Activated T-cell treated with anti-CD3 and anti-CD28 coated beads, Interleukin-2, amount 50 U/mL, for 72 hours (primary cell): ENCODE measurements at regions not wholly inside any gene's neighbourhood (a gene's known extent, or its start where the extent isn't known, plus 50 kb on each side); places are given as distances from the start of the nearest gene placed in this dataset.
A peak's percentile ranks its signal among the peaks of the same experiment; 100 is the strongest.

ENCODE experiments used
- ATAC-seq, 2 donors: fragments of 150-1000 bp; cut with Tn5 transposase; replicated peaks in 1 of 2; 2 replicates each; pipeline ENCODE4 v1.10.0; 2021; ENCODE audit warnings: moderate library complexity in 2 of 2, mild to moderate bottlenecking in 1 of 2
- DNase-seq, 2 donors: peaks; one replicate each; pipeline ENCODE4 v3.0.0; 2021 to 2022; ENCODE audit warnings: mixed read lengths in 1 of 2
- H3K27ac Mint-ChIP-seq: one replicate; pipeline ENCODE4 v1.8.0; 2022; ENCODE audit warnings: mild to moderate bottlenecking, moderate library complexity, mixed read lengths
- H3K27me3 Mint-ChIP-seq: one replicate; pipeline ENCODE4 v1.8.0; 2022; ENCODE audit warnings: low read depth, mixed read lengths
- H3K36me3 Mint-ChIP-seq, 2 donors: one replicate each; pipeline ENCODE4 v1.8.0; 2022; ENCODE audit warnings: mixed read lengths in 2 of 2, mild to moderate bottlenecking in 1 of 2; ENCODE audit not compliant: insufficient read depth in 2 of 2
- H3K4me1 Mint-ChIP-seq: one replicate; pipeline ENCODE4 v1.8.0; 2022; ENCODE audit warnings: low read depth, mixed read lengths
- H3K4me3 Mint-ChIP-seq, 2 donors: one replicate each; pipeline ENCODE4 v1.8.0; 2022; ENCODE audit warnings: mild to moderate bottlenecking in 2 of 2, mixed read lengths in 2 of 2, moderate library complexity in 2 of 2
- H3K9me3 Mint-ChIP-seq, 2 donors: one replicate each; pipeline ENCODE4 v1.8.0; 2022; ENCODE audit warnings: mixed read lengths in 2 of 2

DNA sequence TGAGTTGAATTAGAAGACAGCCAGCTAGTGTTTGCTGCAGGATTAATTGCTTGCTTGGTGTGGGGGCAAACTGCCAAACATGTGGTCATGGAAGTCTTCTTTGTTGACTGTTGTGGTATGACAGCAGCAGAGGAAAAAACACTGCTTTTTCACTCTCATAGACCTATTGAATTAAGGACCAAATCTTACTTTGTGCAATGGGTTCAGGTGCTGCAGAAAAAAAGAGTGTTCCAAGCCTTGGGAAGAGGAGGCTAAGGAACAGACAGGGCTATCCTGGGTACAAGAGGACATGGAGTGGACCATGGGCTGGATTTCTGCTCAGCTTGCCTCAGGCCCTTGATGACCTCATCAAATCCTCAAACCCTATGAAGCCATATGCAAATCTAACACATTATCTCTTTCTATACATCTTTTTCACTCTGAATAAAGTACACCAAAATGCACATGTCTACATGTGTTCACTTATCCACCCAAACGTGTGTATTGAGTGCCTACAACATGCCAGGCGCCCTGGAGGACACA, 61.5 kb downstream of the SIPA1L2 start:
- Mint-ChIP-seq H3K4me1 (no peaks in the 10 kb centered on the region), H3K36me3 (no peaks in the 10 kb centered on the region), H3K27ac (no peak overlapping the region), H3K9me3 (no peaks in the 10 kb centered on the region), H3K4me3 (no peak overlapping the region), H3K27me3 (no peaks in the 10 kb centered on the region)
- ATAC-seq = no peak
- DNase-seq = no peak

DNA sequence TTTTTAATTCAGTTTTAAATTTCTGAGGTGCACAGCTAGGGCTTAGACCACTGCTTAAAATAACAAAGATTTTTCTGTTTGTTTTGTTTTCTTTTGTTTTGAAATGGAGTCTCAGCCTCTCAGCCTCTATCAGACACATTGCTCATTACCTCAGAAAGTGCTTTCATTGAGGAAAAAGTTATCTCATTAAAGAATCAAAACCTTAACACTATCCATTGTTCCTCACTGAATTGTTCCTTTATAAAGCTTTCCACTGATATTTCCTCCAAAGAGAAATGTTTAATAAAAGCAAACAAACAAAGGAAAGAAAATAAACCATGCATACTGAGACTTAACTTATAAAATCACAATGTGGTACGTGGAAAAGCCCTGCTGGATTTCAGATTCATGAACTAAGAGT, 63.8 kb downstream of the SIPA1L2 start:
- Mint-ChIP-seq H3K27me3 (no peaks in the 10 kb centered on the region), H3K27ac (no peak overlapping the region), H3K9me3 (no peaks in the 10 kb centered on the region), H3K4me1 (no peaks in the 10 kb centered on the region), H3K36me3 (no peaks in the 10 kb centered on the region), H3K4me3 (no peak overlapping the region)
- DNase-seq = no peak
- no peak for ATAC-seq

DNA sequence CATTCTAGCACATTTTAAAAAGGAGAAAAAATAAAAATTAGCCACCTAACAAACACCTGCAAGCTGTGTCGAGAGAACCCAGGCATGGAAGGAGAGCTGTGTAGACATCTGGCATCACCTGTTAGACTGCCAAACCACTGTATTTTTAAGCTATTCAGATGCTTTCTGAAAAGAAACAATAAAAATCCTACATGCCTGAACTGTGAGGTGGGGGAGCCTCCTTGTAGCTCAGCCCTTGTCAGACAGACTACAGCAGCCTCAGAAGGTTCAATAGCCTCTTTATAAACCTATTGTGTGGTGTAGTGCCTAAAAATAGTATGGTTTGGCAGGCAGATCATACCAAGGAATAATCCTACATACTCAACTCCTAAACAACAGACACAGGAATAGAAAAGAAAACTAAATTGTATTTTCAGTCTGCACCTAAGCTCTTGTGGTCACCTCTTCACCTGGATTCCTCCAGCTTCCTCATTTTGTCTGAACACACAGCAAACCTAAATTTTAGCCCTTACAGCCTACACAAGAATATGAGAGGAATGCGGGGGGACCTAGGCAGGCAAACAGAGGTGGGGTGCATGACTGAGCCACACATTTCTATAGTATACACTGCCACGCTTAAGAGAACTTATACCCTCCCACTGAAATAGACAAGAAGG, 67.0 kb downstream of the SIPA1L2 start:
- ATAC-seq (no peak), DNase-seq (no peak)
- Mint-ChIP-seq H3K9me3 (no peaks in the 10 kb centered on the region), H3K4me3 (no peak overlapping the region), H3K4me1 (peaks cover 4% of the 10 kb centered on the region), H3K27ac (no peak overlapping the region), H3K27me3 (no peaks in the 10 kb centered on the region), H3K36me3 (no peaks in the 10 kb centered on the region)

DNA sequence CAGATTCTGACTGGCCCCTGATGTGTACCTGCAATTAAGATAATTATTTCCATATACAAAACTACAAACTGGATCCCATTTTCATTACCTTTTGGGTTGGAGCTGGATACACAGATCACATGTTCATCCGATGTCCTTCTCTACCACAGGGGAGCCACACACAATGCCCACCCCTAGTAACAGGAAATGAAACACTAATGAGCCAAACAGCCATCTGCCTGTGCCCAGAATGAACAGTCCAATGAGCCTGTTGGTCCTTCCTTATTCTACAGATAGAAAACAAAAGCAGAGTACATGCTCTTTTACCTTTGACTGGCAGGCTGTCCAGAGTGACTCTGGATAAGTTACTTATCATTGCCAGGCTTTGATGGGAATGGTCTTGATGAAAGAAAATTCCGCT, 68.6 kb downstream of the SIPA1L2 start:
- Mint-ChIP-seq H3K36me3 (no peaks in the 10 kb centered on the region), H3K4me3 (no peak overlapping the region), H3K27ac (no peak overlapping the region), H3K4me1 (peaks cover 11% of the 10 kb centered on the region), H3K9me3 (no peaks in the 10 kb centered on the region), H3K27me3 (no peaks in the 10 kb centered on the region)
- ATAC-seq (no peak), DNase-seq (no peak)

DNA sequence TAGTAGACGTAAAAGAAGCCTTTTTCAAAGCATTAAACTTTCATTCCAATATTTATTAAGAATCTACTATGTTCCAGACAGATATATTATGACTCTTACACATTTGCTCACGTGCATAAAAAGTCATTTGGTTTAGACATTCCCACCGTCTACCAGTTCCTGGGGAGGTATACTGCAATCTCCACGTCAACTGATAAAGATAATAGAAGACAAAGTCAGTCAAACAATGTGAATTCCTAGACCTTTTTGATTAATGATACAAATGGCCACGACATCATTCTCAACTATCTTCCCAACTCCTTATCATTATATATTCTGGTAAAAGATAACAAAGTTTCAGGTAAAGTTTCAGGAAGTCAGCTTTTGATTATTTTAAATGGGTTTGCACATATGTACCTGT, 69.0 kb downstream of the SIPA1L2 start:
- no peak overlapping the region for H3K27ac Mint-ChIP-seq
- no peak for DNase-seq
- no peak for ATAC-seq
- peaks cover 11% of the 10 kb centered on the region for H3K4me1 Mint-ChIP-seq
- H3K27me3 Mint-ChIP-seq = no peaks in the 10 kb centered on the region
- no peak overlapping the region for H3K4me3 Mint-ChIP-seq
- no peaks in the 10 kb centered on the region for H3K36me3 Mint-ChIP-seq
- no peaks in the 10 kb centered on the region for H3K9me3 Mint-ChIP-seq

DNA sequence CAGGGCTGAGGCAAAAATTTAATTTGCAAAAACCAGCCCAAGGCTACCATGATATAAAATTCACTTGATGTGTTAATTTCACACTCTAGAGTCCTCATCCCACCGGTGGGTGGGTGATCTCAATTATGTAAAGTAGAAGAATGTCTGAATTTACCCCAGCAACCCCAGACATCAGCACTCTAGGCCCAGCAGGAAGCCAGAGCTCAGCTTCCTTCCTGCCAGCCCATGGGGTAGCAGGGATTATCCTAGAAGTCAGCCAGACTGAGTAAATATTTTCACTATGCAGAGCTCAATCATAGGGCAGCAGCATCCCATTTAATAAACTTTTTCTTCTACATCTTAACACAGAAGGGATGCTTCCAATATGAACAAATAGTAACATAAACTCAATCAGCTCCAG, 71.0 kb downstream of the SIPA1L2 start:
- no peak overlapping the region for H3K27ac Mint-ChIP-seq
- no peak for DNase-seq
- H3K4me1 Mint-ChIP-seq = peaks cover 11% of the 10 kb centered on the region
- ATAC-seq = no peak
- H3K27me3 Mint-ChIP-seq = no peaks in the 10 kb centered on the region
- H3K4me3 Mint-ChIP-seq = no peak overlapping the region
- H3K9me3 Mint-ChIP-seq = no peaks in the 10 kb centered on the region
- H3K36me3 Mint-ChIP-seq = no peaks in the 10 kb centered on the region

DNA sequence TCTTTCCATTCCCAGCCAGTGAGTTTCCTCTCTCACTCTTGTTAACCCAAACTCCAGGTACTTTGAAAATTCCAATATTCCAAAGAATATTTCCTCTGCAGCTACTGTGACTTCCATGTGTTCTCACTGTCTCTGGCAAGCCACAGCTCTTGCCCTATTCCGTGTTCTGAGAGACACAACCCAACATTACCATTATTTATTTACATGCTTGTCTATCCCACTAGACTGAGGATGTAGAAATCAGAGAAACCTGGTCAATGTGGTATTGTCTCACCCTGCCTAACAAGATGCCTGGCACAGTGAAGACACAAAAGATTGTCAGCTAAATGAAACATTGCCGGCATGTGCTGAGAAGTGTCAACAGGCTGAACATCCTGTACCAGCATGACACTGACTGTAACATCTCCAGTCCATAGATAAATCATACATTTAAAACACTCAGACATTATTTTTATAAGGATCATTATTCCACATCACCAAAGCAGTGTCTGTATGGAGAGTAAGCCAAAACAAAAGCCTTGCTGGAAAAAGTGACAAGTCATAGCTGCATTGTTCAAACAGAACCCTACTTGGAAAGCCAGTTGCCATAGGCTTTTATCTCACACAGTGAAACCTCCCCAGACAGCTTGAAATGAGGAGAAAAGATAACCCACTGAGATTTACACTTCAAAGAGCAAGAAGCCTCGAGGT, 72.3 kb downstream of the SIPA1L2 start:
- no peaks in the 10 kb centered on the region for H3K9me3 Mint-ChIP-seq
- no peaks in the 10 kb centered on the region for H3K27me3 Mint-ChIP-seq
- H3K4me1 Mint-ChIP-seq = peaks cover 11% of the 10 kb centered on the region
- H3K4me3 Mint-ChIP-seq = no peak overlapping the region
- H3K27ac Mint-ChIP-seq = no peak overlapping the region
- no peaks in the 10 kb centered on the region for H3K36me3 Mint-ChIP-seq
- ATAC-seq (peak in 1 of 2 donors; percentile 36), DNase-seq (no peak)

DNA sequence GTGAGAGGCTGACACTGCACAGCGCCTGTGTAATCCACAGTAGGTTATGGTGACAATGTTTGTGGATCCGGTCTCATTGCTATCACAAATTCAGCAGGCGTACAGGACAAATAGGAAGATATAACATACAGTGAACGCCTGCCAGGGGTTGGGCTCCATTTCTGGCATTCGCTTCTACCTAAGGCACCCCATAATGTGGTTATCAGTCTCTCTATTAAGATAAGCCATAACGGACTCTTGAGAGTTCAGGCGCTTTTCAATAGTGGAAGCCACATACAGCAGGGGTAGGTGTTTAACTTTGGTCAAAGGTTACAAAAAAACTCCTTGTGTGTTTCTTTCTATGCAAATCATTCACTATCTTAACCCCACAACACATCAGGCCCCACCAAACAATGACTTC, 72.8 kb downstream of the SIPA1L2 start:
- Mint-ChIP-seq H3K4me1 (peaks cover 11% of the 10 kb centered on the region), H3K4me3 (no peak overlapping the region), H3K27me3 (no peaks in the 10 kb centered on the region), H3K27ac (no peak overlapping the region), H3K36me3 (no peaks in the 10 kb centered on the region), H3K9me3 (no peaks in the 10 kb centered on the region)
- DNase-seq = no peak
- no peak for ATAC-seq

DNA sequence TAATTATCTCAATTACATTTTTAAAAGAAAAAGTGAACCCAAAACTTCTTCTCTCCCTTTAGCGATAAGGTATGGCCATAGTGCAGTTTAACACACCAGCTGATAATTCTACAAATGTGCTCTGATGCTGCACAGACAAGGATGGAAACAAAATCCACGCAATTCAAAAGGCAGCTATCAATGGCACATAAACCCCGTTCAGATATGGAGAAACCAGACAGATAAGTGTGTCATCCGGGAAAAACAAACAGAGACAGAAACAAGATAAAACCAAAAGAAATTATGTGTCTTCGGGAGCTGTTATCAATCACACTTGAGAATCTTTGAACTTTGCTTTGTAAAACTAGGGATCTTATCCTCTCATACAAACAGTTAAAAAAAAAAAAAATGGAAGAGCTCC, 73.6 kb downstream of the SIPA1L2 start:
- no peak for ATAC-seq
- H3K9me3 Mint-ChIP-seq = no peaks in the 10 kb centered on the region
- no peak overlapping the region for H3K4me3 Mint-ChIP-seq
- H3K27me3 Mint-ChIP-seq = no peaks in the 10 kb centered on the region
- H3K36me3 Mint-ChIP-seq = no peaks in the 10 kb centered on the region
- H3K4me1 Mint-ChIP-seq = peaks cover 11% of the 10 kb centered on the region
- no peak overlapping the region for H3K27ac Mint-ChIP-seq
- no peak for DNase-seq

DNA sequence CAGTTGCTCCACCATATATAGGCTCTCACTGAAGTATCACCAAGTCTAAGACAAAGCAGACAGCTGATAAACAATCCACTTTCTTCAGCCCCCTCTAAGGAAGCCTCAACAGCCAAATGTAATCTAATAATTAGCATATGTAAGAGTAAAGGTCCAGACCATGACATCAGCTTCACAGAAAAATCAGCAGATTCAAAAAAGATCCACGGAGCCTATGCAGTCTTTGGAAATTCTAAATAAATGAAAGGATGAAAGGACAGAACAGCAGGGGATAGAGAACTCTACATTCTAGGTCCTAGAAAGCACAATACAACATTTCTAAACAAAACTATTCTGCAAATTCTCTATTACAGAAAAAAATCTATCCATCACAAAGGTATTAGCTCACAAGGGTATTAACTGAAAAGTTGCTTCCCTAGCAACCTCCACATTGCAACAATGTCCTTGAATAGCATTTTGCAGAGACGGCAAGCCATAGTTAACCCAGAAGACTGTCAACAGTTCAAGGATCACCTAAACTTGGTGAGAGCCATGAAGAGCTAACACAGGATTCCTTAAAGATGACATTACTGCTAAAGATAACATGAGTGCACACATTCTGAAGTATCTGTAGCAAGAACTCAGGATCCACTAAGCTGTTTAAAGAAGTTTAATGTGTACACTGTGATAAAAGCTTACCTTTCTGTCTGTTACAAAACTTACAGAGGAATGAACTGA, 74.3 kb downstream of the SIPA1L2 start:
- Mint-ChIP-seq H3K36me3 (no peaks in the 10 kb centered on the region), H3K27ac (no peak overlapping the region), H3K9me3 (no peaks in the 10 kb centered on the region), H3K4me3 (no peak overlapping the region), H3K4me1 (peaks cover 11% of the 10 kb centered on the region), H3K27me3 (no peaks in the 10 kb centered on the region)
- no peak for DNase-seq
- ATAC-seq = no peak

DNA sequence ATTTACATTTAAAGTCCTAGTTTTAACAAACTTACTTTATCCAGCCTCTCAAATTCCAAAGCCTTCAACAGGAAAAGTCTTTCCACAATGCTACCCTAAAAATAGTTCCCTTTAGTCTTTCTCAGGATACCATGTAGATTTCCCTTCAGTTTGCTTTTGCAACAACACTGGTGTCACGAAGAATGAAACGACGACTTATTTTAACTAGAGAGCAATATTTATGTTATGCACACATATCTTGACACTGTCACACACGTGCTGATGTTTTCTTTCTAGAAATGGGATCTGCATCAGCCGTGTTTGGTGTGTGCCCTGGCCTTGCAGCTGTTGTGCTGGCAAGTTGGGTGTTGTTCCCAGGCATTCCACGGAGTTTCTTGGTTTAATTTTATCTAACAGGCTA, 75.5 kb downstream of the SIPA1L2 start:
- DNase-seq (no peak), ATAC-seq (no peak)
- H3K27ac Mint-ChIP-seq = no peak overlapping the region
- no peaks in the 10 kb centered on the region for H3K9me3 Mint-ChIP-seq
- H3K4me1 Mint-ChIP-seq = peaks cover 11% of the 10 kb centered on the region
- H3K4me3 Mint-ChIP-seq = no peak overlapping the region
- peaks cover under 1% of the 10 kb centered on the region for H3K27me3 Mint-ChIP-seq
- no peaks in the 10 kb centered on the region for H3K36me3 Mint-ChIP-seq

DNA sequence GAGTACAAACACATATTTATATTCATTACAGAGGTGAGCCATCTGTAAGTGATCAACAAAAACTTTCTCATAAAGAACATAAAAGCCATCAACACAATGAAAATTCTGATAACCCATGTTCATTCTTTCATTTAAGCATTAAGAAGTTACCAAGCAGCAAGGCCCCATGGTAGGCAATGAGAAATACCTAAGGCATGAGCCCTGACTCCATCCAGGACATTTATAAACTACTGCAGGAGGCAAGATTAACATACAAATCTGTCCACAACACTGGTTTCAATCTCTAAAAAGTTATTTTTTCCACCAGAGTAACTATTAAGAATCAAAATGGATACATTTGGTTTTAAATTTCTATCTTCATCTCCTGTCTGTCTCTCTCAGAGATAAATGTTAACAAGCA, 76.1 kb downstream of the SIPA1L2 start:
- Mint-ChIP-seq H3K36me3 (no peaks in the 10 kb centered on the region), H3K27ac (no peak overlapping the region), H3K4me3 (no peak overlapping the region), H3K9me3 (no peaks in the 10 kb centered on the region), H3K27me3 (peaks cover 7% of the 10 kb centered on the region), H3K4me1 (peaks cover 11% of the 10 kb centered on the region)
- ATAC-seq = no peak
- DNase-seq = no peak

DNA sequence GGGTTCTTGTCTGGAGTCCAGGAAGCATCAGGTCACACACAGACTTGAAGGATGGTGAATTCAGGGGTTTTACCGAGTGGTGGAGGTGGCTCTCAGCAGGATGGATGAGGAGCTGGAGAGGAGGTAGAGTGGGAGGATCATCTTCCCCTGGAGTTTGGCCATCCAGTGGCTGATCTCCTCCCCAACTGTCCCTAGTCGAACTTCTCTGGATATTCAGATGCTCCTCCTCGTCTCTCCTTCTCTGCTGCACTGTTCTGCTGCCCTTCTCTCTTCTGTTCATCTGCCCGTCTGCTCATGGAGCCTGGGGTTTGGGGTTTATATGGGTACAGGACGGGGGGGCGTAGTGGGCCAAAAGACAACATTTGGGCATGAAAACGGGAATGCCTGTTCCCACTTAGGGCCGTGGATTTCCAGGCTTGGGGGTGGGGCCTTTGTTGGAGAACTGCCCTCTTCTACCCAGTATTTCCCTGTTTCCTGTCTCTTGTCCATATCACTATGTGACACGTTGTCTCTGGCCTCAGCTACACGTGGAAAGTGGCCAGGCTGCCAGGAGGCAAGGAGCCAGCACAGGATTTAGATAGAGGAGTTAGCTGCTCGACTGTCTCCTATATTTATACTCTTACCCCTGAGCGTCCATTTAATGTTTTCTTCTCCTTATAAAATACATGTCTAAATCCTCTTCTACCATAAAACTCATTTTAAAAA, 76.7 kb downstream of the SIPA1L2 start:
- H3K27ac Mint-ChIP-seq = no peak overlapping the region
- ATAC-seq = no peak

More for the DNA sequence above, 76.7 kb downstream of the SIPA1L2 start:
- H3K36me3 Mint-ChIP-seq = no peaks in the 10 kb centered on the region
- DNase-seq = no peak
- H3K4me3 Mint-ChIP-seq = no peak overlapping the region
- no peaks in the 10 kb centered on the region for H3K9me3 Mint-ChIP-seq
- peaks cover 9% of the 10 kb centered on the region for H3K27me3 Mint-ChIP-seq
- H3K4me1 Mint-ChIP-seq = peaks cover 9% of the 10 kb centered on the region
